ENCODE measurements at regions not wholly inside any gene's neighbourhood (a gene's known extent, or its start where the extent isn't known, plus 50 kb on each side); places are given as distances from the start of the nearest gene placed in this dataset.

GRCh38 chr5:98217138-98217537 lies 556.3 kb upstream of the RGMB start:
- TF ChIP-seq, protein P1, sequence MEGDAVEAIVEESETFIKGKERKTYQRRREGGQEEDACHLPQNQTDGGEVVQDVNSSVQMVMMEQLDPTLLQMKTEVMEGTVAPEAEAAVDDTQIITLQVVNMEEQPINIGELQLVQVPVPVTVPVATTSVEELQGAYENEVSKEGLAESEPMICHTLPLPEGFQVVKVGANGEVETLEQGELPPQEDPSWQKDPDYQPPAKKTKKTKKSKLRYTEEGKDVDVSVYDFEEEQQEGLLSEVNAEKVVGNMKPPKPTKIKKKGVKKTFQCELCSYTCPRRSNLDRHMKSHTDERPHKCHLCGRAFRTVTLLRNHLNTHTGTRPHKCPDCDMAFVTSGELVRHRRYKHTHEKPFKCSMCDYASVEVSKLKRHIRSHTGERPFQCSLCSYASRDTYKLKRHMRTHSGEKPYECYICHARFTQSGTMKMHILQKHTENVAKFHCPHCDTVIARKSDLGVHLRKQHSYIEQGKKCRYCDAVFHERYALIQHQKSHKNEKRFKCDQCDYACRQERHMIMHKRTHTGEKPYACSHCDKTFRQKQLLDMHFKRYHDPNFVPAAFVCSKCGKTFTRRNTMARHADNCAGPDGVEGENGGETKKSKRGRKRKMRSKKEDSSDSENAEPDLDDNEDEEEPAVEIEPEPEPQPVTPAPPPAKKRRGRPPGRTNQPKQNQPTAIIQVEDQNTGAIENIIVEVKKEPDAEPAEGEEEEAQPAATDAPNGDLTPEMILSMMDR (IDR thresholded peaks at IDR 0.05; ENCODE audit: poor library complexity) = no peak
- no peak for TF ChIP-seq EZH2 (IDR thresholded peaks at IDR 0.05; ENCODE audit: borderline replicate concordance)
